ENCODE measurements at regions not wholly inside any gene's neighbourhood (a gene's known extent, or its start where the extent isn't known, plus 50 kb on each side); places are given as distances from the start of the nearest gene placed in this dataset.

GRCh38 chr3:43995547-43996378, 245.9 kb upstream of the TOPAZ1 start:
- peak; percentile 27 to 47 for DNase-seq

GRCh38 chr3:43996379-43997301, 245.0 kb upstream of the TOPAZ1 start:
- DNase-seq = peak; percentile 51 to 57

GRCh38 chr3:43997316-43997715, 244.4 kb upstream of the TOPAZ1 start:
- no peak for DNase-seq

GRCh38 chr3:43997788-43998369, 243.8 kb upstream of the TOPAZ1 start:
- DNase-seq = peak; percentile 43 to 48

GRCh38 chr3:43998370-43998835, 243.3 kb upstream of the TOPAZ1 start:
- DNase-seq = peak in 1 of 2 experiments; percentile 23

GRCh38 chr3:43998836-43999727, 242.6 kb upstream of the TOPAZ1 start:
- peak in 1 of 2 experiments; percentile 26 for DNase-seq

GRCh38 chr3:43999728-44000319, 241.9 kb upstream of the TOPAZ1 start:
- no peak for DNase-seq

- no peak for DNase-seq
Measured at GRCh38 chr3:44000586-44000985, 241.1 kb upstream of the TOPAZ1 start.

- DNase-seq = no peak
Measured at GRCh38 chr3:44001072-44001471, 240.6 kb upstream of the TOPAZ1 start.

- DNase-seq = no peak
Measured at GRCh38 chr3:44003801-44004200, 237.9 kb upstream of the TOPAZ1 start.

GRCh38 chr3:44011680-44012079, 230.0 kb upstream of the TOPAZ1 start:
- DNase-seq = no peak

GRCh38 chr3:44012160-44012899, 229.4 kb upstream of the TOPAZ1 start:
- no peak for DNase-seq

GRCh38 chr3:44013967-44014366, 227.7 kb upstream of the TOPAZ1 start:
- DNase-seq = no peak

GRCh38 chr3:44015170-44015569, 226.5 kb upstream of the TOPAZ1 start:
- no peak for DNase-seq

GRCh38 chr3:44016818-44017217, 224.9 kb upstream of the TOPAZ1 start:
- no peak for DNase-seq

GRCh38 chr3:44018926-44019325, 222.8 kb upstream of the TOPAZ1 start:
- DNase-seq = no peak

GRCh38 chr3:44019736-44020135, 221.9 kb upstream of the TOPAZ1 start:
- no peak for DNase-seq

- DNase-seq = no peak
Measured at GRCh38 chr3:44020143-44020542, 221.5 kb upstream of the TOPAZ1 start.

- DNase-seq = no peak
Measured at GRCh38 chr3:44021651-44022594, 219.8 kb upstream of the TOPAZ1 start.
